ENCODE measurements at regions not wholly inside any gene's neighbourhood (a gene's known extent, or its start where the extent isn't known, plus 50 kb on each side); places are given as distances from the start of the nearest gene placed in this dataset.

DNA sequence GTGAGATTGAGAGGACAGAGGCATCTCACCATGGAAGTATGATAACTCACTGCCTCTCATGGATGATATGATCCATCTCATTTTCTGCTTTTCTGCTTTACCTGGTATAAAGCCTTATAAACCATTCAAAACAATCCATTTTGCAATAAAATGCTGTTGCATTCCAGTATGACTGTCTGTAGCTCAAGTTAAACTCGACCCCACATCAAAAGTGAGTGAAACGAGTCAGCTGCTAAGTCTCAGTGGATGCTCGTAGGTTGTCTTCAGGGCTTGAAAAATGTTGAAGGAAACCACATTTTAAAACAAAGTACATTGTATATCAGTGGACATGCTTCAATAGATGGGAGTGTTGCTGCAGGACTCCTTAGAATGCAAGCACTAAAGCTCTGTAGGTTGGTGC lies 839.0 kb downstream of the TUSC7 start:
- no peak for TF ChIP-seq DNMT1 (IDR thresholded peaks at IDR 0.05)
- no peak for TF ChIP-seq EZH2 (IDR thresholded peaks at IDR 0.05; ENCODE audit: borderline replicate concordance, low read depth, low read length)
- TF ChIP-seq, protein P1, sequence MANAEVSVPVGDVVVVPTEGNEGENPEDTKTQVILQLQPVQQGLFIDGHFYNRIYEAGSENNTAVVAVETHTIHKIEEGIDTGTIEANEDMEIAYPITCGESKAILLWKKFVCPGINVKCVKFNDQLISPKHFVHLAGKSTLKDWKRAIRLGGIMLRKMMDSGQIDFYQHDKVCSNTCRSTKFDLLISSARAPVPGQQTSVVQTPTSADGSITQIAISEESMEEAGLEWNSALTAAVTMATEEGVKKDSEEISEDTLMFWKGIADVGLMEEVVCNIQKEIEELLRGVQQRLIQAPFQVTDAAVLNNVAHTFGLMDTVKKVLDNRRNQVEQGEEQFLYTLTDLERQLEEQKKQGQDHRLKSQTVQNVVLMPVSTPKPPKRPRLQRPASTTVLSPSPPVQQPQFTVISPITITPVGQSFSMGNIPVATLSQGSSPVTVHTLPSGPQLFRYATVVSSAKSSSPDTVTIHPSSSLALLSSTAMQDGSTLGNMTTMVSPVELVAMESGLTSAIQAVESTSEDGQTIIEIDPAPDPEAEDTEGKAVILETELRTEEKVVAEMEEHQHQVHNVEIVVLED (CRISPR knock-in tag; IDR thresholded peaks at IDR 0.05), result no peak
- TF ChIP-seq, protein P2, sequence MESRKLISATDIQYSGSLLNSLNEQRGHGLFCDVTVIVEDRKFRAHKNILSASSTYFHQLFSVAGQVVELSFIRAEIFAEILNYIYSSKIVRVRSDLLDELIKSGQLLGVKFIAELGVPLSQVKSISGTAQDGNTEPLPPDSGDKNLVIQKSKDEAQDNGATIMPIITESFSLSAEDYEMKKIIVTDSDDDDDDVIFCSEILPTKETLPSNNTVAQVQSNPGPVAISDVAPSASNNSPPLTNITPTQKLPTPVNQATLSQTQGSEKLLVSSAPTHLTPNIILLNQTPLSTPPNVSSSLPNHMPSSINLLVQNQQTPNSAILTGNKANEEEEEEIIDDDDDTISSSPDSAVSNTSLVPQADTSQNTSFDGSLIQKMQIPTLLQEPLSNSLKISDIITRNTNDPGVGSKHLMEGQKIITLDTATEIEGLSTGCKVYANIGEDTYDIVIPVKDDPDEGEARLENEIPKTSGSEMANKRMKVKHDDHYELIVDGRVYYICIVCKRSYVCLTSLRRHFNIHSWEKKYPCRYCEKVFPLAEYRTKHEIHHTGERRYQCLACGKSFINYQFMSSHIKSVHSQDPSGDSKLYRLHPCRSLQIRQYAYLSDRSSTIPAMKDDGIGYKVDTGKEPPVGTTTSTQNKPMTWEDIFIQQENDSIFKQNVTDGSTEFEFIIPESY (CRISPR knock-in tag; IDR thresholded peaks at IDR 0.05), result no peak
- TF ChIP-seq RBFOX2 (IDR thresholded peaks at IDR 0.05; ENCODE audit: low read depth, low read length), result no peak
- TF ChIP-seq HDGF (IDR thresholded peaks at IDR 0.05), result no peak
- TF ChIP-seq, protein P3, sequence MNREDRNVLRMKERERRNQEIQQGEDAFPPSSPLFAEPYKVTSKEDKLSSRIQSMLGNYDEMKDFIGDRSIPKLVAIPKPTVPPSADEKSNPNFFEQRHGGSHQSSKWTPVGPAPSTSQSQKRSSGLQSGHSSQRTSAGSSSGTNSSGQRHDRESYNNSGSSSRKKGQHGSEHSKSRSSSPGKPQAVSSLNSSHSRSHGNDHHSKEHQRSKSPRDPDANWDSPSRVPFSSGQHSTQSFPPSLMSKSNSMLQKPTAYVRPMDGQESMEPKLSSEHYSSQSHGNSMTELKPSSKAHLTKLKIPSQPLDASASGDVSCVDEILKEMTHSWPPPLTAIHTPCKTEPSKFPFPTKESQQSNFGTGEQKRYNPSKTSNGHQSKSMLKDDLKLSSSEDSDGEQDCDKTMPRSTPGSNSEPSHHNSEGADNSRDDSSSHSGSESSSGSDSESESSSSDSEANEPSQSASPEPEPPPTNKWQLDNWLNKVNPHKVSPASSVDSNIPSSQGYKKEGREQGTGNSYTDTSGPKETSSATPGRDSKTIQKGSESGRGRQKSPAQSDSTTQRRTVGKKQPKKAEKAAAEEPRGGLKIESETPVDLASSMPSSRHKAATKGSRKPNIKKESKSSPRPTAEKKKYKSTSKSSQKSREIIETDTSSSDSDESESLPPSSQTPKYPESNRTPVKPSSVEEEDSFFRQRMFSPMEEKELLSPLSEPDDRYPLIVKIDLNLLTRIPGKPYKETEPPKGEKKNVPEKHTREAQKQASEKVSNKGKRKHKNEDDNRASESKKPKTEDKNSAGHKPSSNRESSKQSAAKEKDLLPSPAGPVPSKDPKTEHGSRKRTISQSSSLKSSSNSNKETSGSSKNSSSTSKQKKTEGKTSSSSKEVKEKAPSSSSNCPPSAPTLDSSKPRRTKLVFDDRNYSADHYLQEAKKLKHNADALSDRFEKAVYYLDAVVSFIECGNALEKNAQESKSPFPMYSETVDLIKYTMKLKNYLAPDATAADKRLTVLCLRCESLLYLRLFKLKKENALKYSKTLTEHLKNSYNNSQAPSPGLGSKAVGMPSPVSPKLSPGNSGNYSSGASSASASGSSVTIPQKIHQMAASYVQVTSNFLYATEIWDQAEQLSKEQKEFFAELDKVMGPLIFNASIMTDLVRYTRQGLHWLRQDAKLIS (CRISPR knock-in tag; IDR thresholded peaks at IDR 0.05), result no peak
- no peak for TF ChIP-seq ZNF253 (CRISPR knock-in tag; conservative IDR thresholded peaks at IDR 0.05)
- no peak for TF ChIP-seq NR2C1 (IDR thresholded peaks at IDR 0.05)
- TF ChIP-seq NR2C1 (tag; IDR thresholded peaks at IDR 0.05), result no peak
- TF ChIP-seq, protein P4, sequence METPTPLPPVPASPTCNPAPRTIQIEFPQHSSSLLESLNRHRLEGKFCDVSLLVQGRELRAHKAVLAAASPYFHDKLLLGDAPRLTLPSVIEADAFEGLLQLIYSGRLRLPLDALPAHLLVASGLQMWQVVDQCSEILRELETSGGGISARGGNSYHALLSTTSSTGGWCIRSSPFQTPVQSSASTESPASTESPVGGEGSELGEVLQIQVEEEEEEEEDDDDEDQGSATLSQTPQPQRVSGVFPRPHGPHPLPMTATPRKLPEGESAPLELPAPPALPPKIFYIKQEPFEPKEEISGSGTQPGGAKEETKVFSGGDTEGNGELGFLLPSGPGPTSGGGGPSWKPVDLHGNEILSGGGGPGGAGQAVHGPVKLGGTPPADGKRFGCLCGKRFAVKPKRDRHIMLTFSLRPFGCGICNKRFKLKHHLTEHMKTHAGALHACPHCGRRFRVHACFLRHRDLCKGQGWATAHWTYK (CRISPR knock-in tag; IDR thresholded peaks at IDR 0.05), result no peak

Measured in K562 (cell line).